ENCODE measurements at regions not wholly inside any gene's neighbourhood (a gene's known extent, or its start where the extent isn't known, plus 50 kb on each side); places are given as distances from the start of the nearest gene placed in this dataset.
A peak's percentile ranks its signal among the peaks of the same experiment; 100 is the strongest.

GRCh38 chrX:137749246-137749645, 183.3 kb downstream of the ZIC3 start:
- no peaks in the 10 kb centered on the region for H3K27me3 Mint-ChIP-seq (ENCODE audit: low read depth)
- H3K4me3 Mint-ChIP-seq: no peak overlapping the region
- peak; percentile 54 for ATAC-seq
- H3K36me3 Mint-ChIP-seq: no peaks in the 10 kb centered on the region
- TF ChIP-seq PRRX2 (CRISPR knock-in tag; IDR thresholded peaks at IDR 0.05) (no peak), USF2 (CRISPR knock-in tag; IDR thresholded peaks at IDR 0.05) (no peak), FOXP4 (CRISPR knock-in tag; IDR thresholded peaks at IDR 0.05) (no peak), ATF2 (CRISPR knock-in tag; IDR thresholded peaks at IDR 0.05; ENCODE audit: borderline replicate concordance, low read depth) (no peak), MAX (CRISPR knock-in tag; IDR thresholded peaks at IDR 0.05) (no peak), MXD4 (CRISPR knock-in tag; IDR thresholded peaks at IDR 0.05; ENCODE audit: borderline replicate concordance) (no peak), HMGA2 (CRISPR knock-in tag; IDR thresholded peaks at IDR 0.05) (no peak), ATF3 (CRISPR knock-in tag; conservative IDR thresholded peaks at IDR 0.05) (no peak), PREB (CRISPR knock-in tag; IDR thresholded peaks at IDR 0.05; ENCODE audit: borderline replicate concordance) (no peak), ZNF416 (CRISPR knock-in tag; IDR thresholded peaks at IDR 0.05) (no peak), AR (CRISPR knock-in tag; IDR thresholded peaks at IDR 0.05) (no peak), HMGXB4 (CRISPR knock-in tag; IDR thresholded peaks at IDR 0.05) (no peak), SMAD4 (CRISPR knock-in tag; IDR thresholded peaks at IDR 0.05) (no peak), SP1 (CRISPR knock-in tag; conservative IDR thresholded peaks at IDR 0.05) (no peak)
- no peaks in the 10 kb centered on the region for H3K9me3 Mint-ChIP-seq
- DNase-seq (ENCODE audit: low spot score): no peak
- CTCF ChIA-PET: interaction anchor here (1.0 to 2.4 kb wide), 4 partner anchors 168 to 320 kb away, joined by 3 to 7 read pairs (median 4); no protein-coding TSS in a partner anchor
- peaks cover 67% of the 10 kb centered on the region for H3K4me1 Mint-ChIP-seq
- POLR2A ChIA-PET: no interaction called here
- peak overlapping the region; percentile 87 for H3K27ac Mint-ChIP-seq

- Mint-ChIP-seq H3K36me3 (peaks cover 17% of the 10 kb centered on the region), H3K4me3 (no peak overlapping the region), H3K4me1 (no peaks in the 10 kb centered on the region), H3K9me3 (peaks cover 23% of the 10 kb centered on the region), H3K27me3 (ENCODE audit: low read depth) (no peaks in the 10 kb centered on the region), H3K27ac (no peak overlapping the region)
- no peak for ATAC-seq
- ChIA-PET POLR2A (no interaction called here), CTCF (no interaction called here)
- no peak for TF ChIP-seq ZNF416 (CRISPR knock-in tag; IDR thresholded peaks at IDR 0.05)
- TF ChIP-seq ZSCAN18 (CRISPR knock-in tag; IDR thresholded peaks at IDR 0.05): no peak
- TF ChIP-seq PREB (CRISPR knock-in tag; IDR thresholded peaks at IDR 0.05; ENCODE audit: borderline replicate concordance): no peak
- TF ChIP-seq ESRRA (CRISPR knock-in tag; IDR thresholded peaks at IDR 0.05; ENCODE audit: borderline replicate concordance): no peak
- no peak for TF ChIP-seq HMGA2 (CRISPR knock-in tag; IDR thresholded peaks at IDR 0.05)
- DNase-seq (ENCODE audit: low spot score): no peak
Observed at GRCh38 chrX:137771537-137771936, 205.6 kb downstream of the ZIC3 start.
